ENCODE measurements at regions not wholly inside any gene's neighbourhood (a gene's known extent, or its start where the extent isn't known, plus 50 kb on each side); places are given as distances from the start of the nearest gene placed in this dataset.

- TF ChIP-seq CTCF (conservative IDR thresholded peaks at IDR 0.05; ENCODE audit: low read depth in 2 of 2) (no peak), ZNF114 (CRISPR knock-in tag; IDR thresholded peaks at IDR 0.05) (no peak), REST (IDR thresholded peaks at IDR 0.05; ENCODE audit: unreplicated experiment) (no peak), EZH2phosphoT487 (IDR thresholded peaks at IDR 0.05; ENCODE audit: unreplicated experiment) (no peak), JUNB (IDR thresholded peaks at IDR 0.05; ENCODE audit: unreplicated experiment) (no peak), POLR2AphosphoS5 (IDR thresholded peaks at IDR 0.05; ENCODE audit: low read depth) (no peak), NANOG (IDR thresholded peaks at IDR 0.05; ENCODE audit: borderline replicate concordance) (no peak)
Observed at GRCh38 chr17:62156949-62157348, 91.9 kb upstream of the MED13 start (continued).

GRCh38 chr17:62154909-62155308 lies 89.8 kb upstream of the MED13 start:
- Mint-ChIP-seq H3K27me3 (ENCODE audit: insufficient read depth, low read depth, poor library complexity) (peaks cover 1% of the 10 kb centered on the region), H3K9me3 (no peaks in the 10 kb centered on the region), H3K27ac (no peak overlapping the region), H3K4me1 (no peaks in the 10 kb centered on the region), H3K36me3 (ENCODE audit: low read depth) (no peaks in the 10 kb centered on the region), H3K4me3 (no peak overlapping the region)
- Histone ChIP-seq H3K27me3 (ENCODE audit: insufficient read depth) (no peaks in the 10 kb centered on the region), H2AFZ (no peak overlapping the region), H3K4me2 (no peak overlapping the region), H3K4me1 (ENCODE audit: insufficient read depth) (no peaks in the 10 kb centered on the region), H3K4me3 (no peak overlapping the region), H3F3A (replicated peaks; ENCODE audit: low read depth) (no peaks in the 10 kb centered on the region), H3K27ac (ENCODE audit: low read depth) (no peak overlapping the region), H4K20me1 (replicated peaks; ENCODE audit: insufficient read depth) (no peaks in the 10 kb centered on the region), H3K79me2 (replicated peaks; ENCODE audit: insufficient read depth) (no peaks in the 10 kb centered on the region), H3K9me2 (ENCODE audit: insufficient read depth) (no peaks in the 10 kb centered on the region), H3K36me3 (ENCODE audit: insufficient read depth) (no peaks in the 10 kb centered on the region)
- ATAC-seq (no peak), DNase-seq (ENCODE audit: low spot score) (no peak)
- TF ChIP-seq EZH2phosphoT487 (IDR thresholded peaks at IDR 0.05; ENCODE audit: unreplicated experiment) (no peak), POLR2AphosphoS5 (IDR thresholded peaks at IDR 0.05; ENCODE audit: low read depth) (no peak), EZH2 (IDR thresholded peaks at IDR 0.05; ENCODE audit: low read depth, unreplicated experiment) (no peak), NANOG (IDR thresholded peaks at IDR 0.05; ENCODE audit: borderline replicate concordance) (no peak), CREB1 (CRISPR knock-in tag; IDR thresholded peaks at IDR 0.05; ENCODE audit: low read depth) (no peak), REST (IDR thresholded peaks at IDR 0.05; ENCODE audit: unreplicated experiment) (no peak), ZNF331 (CRISPR knock-in tag; IDR thresholded peaks at IDR 0.05; ENCODE audit: low read depth) (no peak)
